HepG2 (cell line): ENCODE measurements at regions not wholly inside any gene's neighbourhood (a gene's known extent, or its start where the extent isn't known, plus 50 kb on each side); places are given as distances from the start of the nearest gene placed in this dataset.

ENCODE experiments used
- AFF4 ChIP-seq: sonication (generic); formaldehyde crosslinking; IDR thresholded peaks from 2 replicates; pipeline ENCODE4 v1.4.0; 2020; ENCODE audit warnings: missing genetic modification reagents
- ARID5B ChIP-seq: IDR thresholded peaks from 2 replicates; pipeline ENCODE4 v1.4.0; 2020; ENCODE audit warnings: mild to moderate bottlenecking, missing genetic modification reagents
- CREBL2 ChIP-seq: sonication (generic); formaldehyde crosslinking; IDR thresholded peaks from 2 replicates; pipeline ENCODE4 v1.8.1; 2023; ENCODE audit warnings: missing genetic modification reagents, mild to moderate bottlenecking, borderline replicate concordance
- DNMT3B ChIP-seq: conservative IDR thresholded peaks from 2 replicates; pipeline ENCODE4 v1.6.1; 2016; ENCODE audit warnings: missing biosample characterization, control low read depth
- DPF2 ChIP-seq: sonication (generic); formaldehyde crosslinking; IDR thresholded peaks from 2 replicates; pipeline ENCODE4 v1.4.0; 2020; ENCODE audit warnings: mild to moderate bottlenecking, low read depth, missing genetic modification reagents, borderline replicate concordance
- FOXC1 ChIP-seq: sonication (generic); formaldehyde crosslinking; IDR thresholded peaks from 2 replicates; pipeline ENCODE4 v1.8.0; 2022; ENCODE audit warnings: mild to moderate bottlenecking, missing genetic modification reagents, borderline replicate concordance
- HCFC1 ChIP-seq: fragments of 150-350 bp; IDR thresholded peaks from 2 replicates; pipeline ENCODE4 v1.6.1; 2014; ENCODE audit warnings: low read depth, low read length
- HMG20A ChIP-seq: IDR thresholded peaks from 2 replicates; pipeline ENCODE4 v1.6.1; 2016; ENCODE audit warnings: borderline replicate concordance
- KLF11 ChIP-seq: IDR thresholded peaks from 2 replicates; pipeline ENCODE4 v1.6.1; 2016; ENCODE audit warnings: missing compliant biosample characterization
- MED13 ChIP-seq: sonication (generic); formaldehyde crosslinking; IDR thresholded peaks from 2 replicates; pipeline ENCODE4 v1.5.0; 2020; ENCODE audit warnings: missing genetic modification reagents
- NR2F2 ChIP-seq: IDR thresholded peaks from 2 replicates; pipeline ENCODE4 v1.6.1; 2012; ENCODE audit warnings: low read depth, inconsistent platforms, borderline replicate concordance
- SETDB1 ChIP-seq: sonication (generic); formaldehyde crosslinking; IDR thresholded peaks from 2 replicates; pipeline ENCODE4 v1.5.1; 2020; ENCODE audit warnings: missing genetic modification reagents, mild to moderate bottlenecking, borderline replicate concordance
- SMC3 ChIP-seq: IDR thresholded peaks from 2 replicates; pipeline ENCODE4 v1.6.1; 2011; ENCODE audit warnings: low read length, improper control_type of control experiment
- TBX3 ChIP-seq: fragments of 450-650 bp; IDR thresholded peaks from 2 replicates; pipeline ENCODE4 v1.6.1; 2017; ENCODE audit warnings: antibody characterized with exemption, mild to moderate bottlenecking, inconsistent platforms, borderline replicate concordance
- UBTF ChIP-seq: sonication (generic); formaldehyde crosslinking; IDR thresholded peaks from 2 replicates; pipeline ENCODE4 v1.4.0; 2020; ENCODE audit warnings: mild to moderate bottlenecking, missing genetic modification reagents
- ZNF570 ChIP-seq: sonication (generic); formaldehyde crosslinking; IDR thresholded peaks from 2 replicates; pipeline ENCODE4 v1.4.0; 2020; ENCODE audit warnings: mild to moderate bottlenecking, missing genetic modification reagents, borderline replicate concordance
- ZNF652 ChIP-seq: IDR thresholded peaks from 2 replicates; pipeline ENCODE4 v1.6.1; 2016; ENCODE audit warnings: low read depth, borderline replicate concordance
- TF ChIP-seq, protein P1 (sequence below): sonication (generic); formaldehyde crosslinking; IDR thresholded peaks from 2 replicates; pipeline ENCODE4 v1.5.0; 2020; ENCODE audit warnings: missing genetic modification reagents, mild to moderate bottlenecking, borderline replicate concordance

DNA sequence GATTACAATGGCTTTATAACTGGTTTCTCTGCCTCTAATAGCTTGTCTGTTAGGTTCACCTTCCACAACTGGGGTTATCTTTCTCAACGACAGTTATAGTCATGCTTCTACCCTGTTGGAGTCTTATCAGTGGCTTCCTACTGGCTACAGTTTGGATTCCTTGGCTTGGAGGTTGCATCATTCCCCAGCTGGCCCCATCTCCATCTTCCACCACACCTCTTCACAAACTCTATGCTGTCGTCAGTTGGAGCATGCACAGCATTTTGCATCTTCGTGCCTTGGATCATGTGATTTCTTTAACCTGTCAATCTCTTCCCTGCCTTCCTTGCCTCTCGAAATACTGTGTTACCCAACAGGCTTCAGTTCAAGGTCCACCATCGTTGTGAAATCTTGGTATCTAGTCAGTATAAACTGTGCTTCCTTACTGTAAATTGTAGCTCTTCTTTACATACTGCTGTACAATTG is 316.3 kb upstream of the CXCR4 start (continued):
- TF ChIP-seq SMC3 (peak; percentile 9; the same call in 1 of the 2 replicates), TBX3 (no peak), MED13 (CRISPR knock-in tag) (no peak), NR2F2 (no peak), ZNF652 (CRISPR knock-in tag) (no peak), AFF4 (CRISPR knock-in tag) (no peak), FOXC1 (CRISPR knock-in tag) (no peak), SETDB1 (no peak), DNMT3B (CRISPR knock-in tag) (no peak), ZNF570 (CRISPR knock-in tag) (no peak), UBTF (no peak), KLF11 (no peak), ARID5B (CRISPR knock-in tag) (peak; percentile 40; the same call in 1 of the 2 replicates), HMG20A (CRISPR knock-in tag) (no peak; the same call in 1 of the 2 replicates), CREBL2 (no peak), HCFC1 (no peak), DPF2 (no peak)
- TF ChIP-seq, protein P1, sequence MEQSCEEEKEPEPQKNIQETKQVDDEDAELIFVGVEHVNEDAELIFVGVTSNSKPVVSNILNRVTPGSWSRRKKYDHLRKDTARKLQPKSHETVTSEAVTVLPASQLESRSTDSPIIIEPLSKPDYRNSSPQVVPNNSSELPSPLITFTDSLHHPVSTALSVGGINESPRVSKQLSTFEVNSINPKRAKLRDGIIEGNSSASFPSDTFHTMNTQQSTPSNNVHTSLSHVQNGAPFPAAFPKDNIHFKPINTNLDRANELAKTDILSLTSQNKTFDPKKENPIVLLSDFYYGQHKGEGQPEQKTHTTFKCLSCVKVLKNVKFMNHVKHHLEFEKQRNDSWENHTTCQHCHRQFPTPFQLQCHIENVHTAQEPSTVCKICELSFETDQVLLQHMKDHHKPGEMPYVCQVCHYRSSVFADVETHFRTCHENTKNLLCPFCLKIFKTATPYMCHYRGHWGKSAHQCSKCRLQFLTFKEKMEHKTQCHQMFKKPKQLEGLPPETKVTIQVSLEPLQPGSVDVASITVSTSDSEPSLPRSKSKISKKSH: no peak
